Stomach (tissue), 4 donors: ENCODE measurements at regions not wholly inside any gene's neighbourhood (a gene's known extent, or its start where the extent isn't known, plus 50 kb on each side); places are given as distances from the start of the nearest gene placed in this dataset.

Experiments used
- POLR2A ChIP-seq, 4 donors: fragments of 450-650 bp; IDR thresholded peaks; one replicate each; pipeline ENCODE4 v1.6.1; 2016; ENCODE audit warnings: antibody characterized with exemption in 4 of 4, control low read depth in 2 of 4, mild to moderate bottlenecking in 1 of 4, moderate library complexity in 1 of 4
- TF ChIP-seq, protein P1 (sequence below), 7 experiments: fragments of 450-650 bp in 4 of 7; fragments of 200-600 bp in 3 of 7; sonication (generic) in 3 of 7; IDR thresholded peaks; one replicate each; pipeline ENCODE4 v1.5.1; 2016 to 2019; ENCODE audit warnings: antibody characterized with exemption in 7 of 7, control low read depth in 2 of 7, mild to moderate bottlenecking in 1 of 7

DNA sequence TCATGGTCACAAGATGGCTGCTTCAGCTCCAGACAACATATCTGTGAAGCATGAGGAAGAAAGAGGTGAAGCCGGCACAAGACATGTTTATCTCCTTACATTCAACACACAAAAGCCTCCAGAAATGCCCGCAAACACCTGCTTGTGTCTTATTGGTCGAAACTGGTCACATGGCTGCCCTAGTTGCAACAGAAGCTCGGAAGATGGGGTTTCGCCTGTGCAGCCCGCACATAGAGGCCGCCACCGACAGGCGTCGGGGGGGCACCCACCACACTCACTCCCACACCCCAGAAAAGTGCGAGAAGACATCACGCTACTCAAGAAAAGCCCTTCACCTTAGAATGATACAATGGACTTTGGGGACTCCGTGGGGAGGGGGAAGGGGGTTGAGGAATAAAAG lies 63.0 kb upstream of the MGMT start:
- TF ChIP-seq, protein P1, sequence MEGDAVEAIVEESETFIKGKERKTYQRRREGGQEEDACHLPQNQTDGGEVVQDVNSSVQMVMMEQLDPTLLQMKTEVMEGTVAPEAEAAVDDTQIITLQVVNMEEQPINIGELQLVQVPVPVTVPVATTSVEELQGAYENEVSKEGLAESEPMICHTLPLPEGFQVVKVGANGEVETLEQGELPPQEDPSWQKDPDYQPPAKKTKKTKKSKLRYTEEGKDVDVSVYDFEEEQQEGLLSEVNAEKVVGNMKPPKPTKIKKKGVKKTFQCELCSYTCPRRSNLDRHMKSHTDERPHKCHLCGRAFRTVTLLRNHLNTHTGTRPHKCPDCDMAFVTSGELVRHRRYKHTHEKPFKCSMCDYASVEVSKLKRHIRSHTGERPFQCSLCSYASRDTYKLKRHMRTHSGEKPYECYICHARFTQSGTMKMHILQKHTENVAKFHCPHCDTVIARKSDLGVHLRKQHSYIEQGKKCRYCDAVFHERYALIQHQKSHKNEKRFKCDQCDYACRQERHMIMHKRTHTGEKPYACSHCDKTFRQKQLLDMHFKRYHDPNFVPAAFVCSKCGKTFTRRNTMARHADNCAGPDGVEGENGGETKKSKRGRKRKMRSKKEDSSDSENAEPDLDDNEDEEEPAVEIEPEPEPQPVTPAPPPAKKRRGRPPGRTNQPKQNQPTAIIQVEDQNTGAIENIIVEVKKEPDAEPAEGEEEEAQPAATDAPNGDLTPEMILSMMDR (IDR thresholded peaks at IDR 0.05), result no peak
- TF ChIP-seq POLR2A (IDR thresholded peaks at IDR 0.05), result no peak
